Esophagus squamous epithelium (tissue), 5 donors: ENCODE measurements at regions not wholly inside any gene's neighbourhood (a gene's known extent, or its start where the extent isn't known, plus 50 kb on each side); places are given as distances from the start of the nearest gene placed in this dataset.
"Not testable (repeated sequence)": the region's sequence is repeated elsewhere in the genome, so short reads cannot be mapped to it uniquely, and the experiment has no call there.

ENCODE experiments used
- DNase-seq: peaks from one replicate; lab custom pipeline; 2025; lab: John Stamatoyannopoulos, UW
- H3K27ac ChIP-seq, 4 donors: fragments of 200-600 bp; sonication (generic); one replicate each; pipeline ENCODE4 v1.5.1; 2016 to 2019; ENCODE audit warnings: mild to moderate bottlenecking in 1 of 4
- H3K27me3 ChIP-seq, 4 donors: fragments of 200-600 bp; sonication (generic); 1 replicate in 3 of 4; 2 replicates in 1 of 4; pipeline versions ENCODE4 v1.5.1 to v1.6.0; 2017 to 2021; ENCODE audit warnings: antibody characterized with exemption in 1 of 4
- H3K36me3 ChIP-seq, 3 donors: fragments of 200-600 bp; sonication (generic); one replicate each; pipeline ENCODE4 v1.5.1; 2016 to 2019
- H3K4me1 ChIP-seq, 3 donors: fragments of 200-600 bp; sonication (generic); one replicate each; pipeline ENCODE4 v1.5.1; 2017 to 2019
- H3K4me3 ChIP-seq, 4 donors: fragments of 200-600 bp; sonication (generic); 1 replicate in 3 of 4; 2 replicates in 1 of 4; pipeline ENCODE4 v1.5.1; 2016 to 2019; ENCODE audit warnings: mild to moderate bottlenecking in 2 of 4, moderate library complexity in 1 of 4
- H3K9me3 ChIP-seq, 3 donors: fragments of 200-600 bp; sonication (generic); one replicate each; pipeline ENCODE4 v1.5.1; 2016 to 2019
- CTCF ChIP-seq, 6 experiments: fragments of 450-650 bp in 4 of 6; fragments of 200-600 bp in 2 of 6; sonication (generic) in 2 of 6; IDR thresholded peaks; one replicate each; pipeline ENCODE4 v1.5.1; 2016 to 2019; ENCODE audit warnings: antibody characterized with exemption in 6 of 6, mild to moderate bottlenecking in 4 of 6, moderate library complexity in 4 of 6
- POLR2A ChIP-seq, 4 donors: fragments of 450-650 bp; IDR thresholded peaks; one replicate each; pipeline ENCODE4 v1.6.1; 2017; ENCODE audit warnings: antibody characterized with exemption in 4 of 4, mild to moderate bottlenecking in 4 of 4, moderate library complexity in 3 of 4
- WGBS, 2 donors: methylation state at CpG; one replicate each; pipeline ENCODE4 v1.1.5; 2018; 5-methylcytosine and 5-hydroxymethylcytosine counted together
- intact Hi-C: fragments of 100-400 bp; cut with DNase I; formaldehyde crosslinking; loops from one replicate; pipeline ENCODE4 v1.15.0; 2022
- donor health status: DM: yes; HTN: yes; CAD: no.

DNA sequence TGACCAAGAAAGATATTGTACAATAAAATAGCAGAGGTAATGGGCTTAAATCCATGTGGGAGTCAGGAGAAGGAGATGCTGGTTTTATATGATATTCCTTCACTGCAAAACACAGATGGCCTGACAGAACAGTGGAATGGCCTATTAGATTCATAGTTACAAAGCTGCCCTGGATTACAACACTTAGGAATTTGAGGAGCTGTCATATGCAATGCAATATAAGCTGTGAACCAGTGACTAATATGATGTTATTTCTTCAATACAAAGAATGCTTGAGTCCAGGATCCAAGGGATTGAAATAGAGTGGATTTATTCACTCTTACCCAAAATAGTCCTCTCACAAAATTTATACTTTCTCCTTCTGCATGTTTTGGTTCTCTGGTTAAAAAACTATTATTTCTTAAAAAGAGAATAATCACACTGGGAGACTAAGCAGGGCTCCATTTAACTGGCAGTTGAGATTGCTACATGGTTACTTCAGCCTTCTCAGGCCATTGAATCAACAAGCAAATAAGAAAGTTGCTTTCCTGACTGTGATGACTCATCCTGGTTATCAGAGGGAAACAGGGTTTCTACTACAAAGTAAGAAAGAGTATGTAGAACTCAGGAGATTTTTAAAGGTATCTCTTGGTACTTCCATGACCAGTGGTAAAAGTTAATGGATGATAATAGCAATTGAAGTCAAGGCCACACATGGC lies 79.8 kb upstream of the ZPLD1 start:
- DNase-seq = no peak
- no peaks in the 10 kb centered on the region for H3K36me3 ChIP-seq
- no peaks in the 10 kb centered on the region for H3K27me3 ChIP-seq
- TF ChIP-seq POLR2A (IDR thresholded peaks at IDR 0.05) = no peak
- no peak for TF ChIP-seq CTCF (IDR thresholded peaks at IDR 0.05)
- H3K27ac ChIP-seq = no peak overlapping the region
- H3K4me3 ChIP-seq = no peak overlapping the region
- H3K9me3 ChIP-seq = no peaks in the 10 kb centered on the region
- intact Hi-C loops = no loop called here
- H3K4me1 ChIP-seq = no peaks in the 10 kb centered on the region

DNA sequence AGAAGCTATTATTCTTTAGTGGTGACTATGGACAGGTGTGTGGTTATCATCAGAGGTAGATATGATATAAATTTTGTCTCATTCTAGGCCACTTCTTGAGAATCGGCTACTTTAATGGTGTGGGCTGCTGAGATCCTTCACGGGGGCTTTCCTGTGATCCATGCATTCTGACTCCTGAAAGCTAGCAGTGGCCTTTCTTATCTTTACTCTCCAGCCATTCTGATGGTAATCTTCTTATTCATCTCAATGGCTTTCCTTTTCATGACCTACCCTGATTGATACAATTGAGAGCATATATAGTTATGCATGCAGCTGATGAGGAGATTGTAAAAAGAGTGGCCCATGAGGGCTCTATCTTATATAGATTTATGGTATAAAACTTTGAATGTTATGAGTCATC lies 78.3 kb upstream of the ZPLD1 start:
- WGBS, 2 donors = 70 to 86% methylated on average over 2 of the region's 2 CpGs
- TF ChIP-seq POLR2A (IDR thresholded peaks at IDR 0.05) (no peak), CTCF (IDR thresholded peaks at IDR 0.05) (no peak)
- no peak for DNase-seq

DNA sequence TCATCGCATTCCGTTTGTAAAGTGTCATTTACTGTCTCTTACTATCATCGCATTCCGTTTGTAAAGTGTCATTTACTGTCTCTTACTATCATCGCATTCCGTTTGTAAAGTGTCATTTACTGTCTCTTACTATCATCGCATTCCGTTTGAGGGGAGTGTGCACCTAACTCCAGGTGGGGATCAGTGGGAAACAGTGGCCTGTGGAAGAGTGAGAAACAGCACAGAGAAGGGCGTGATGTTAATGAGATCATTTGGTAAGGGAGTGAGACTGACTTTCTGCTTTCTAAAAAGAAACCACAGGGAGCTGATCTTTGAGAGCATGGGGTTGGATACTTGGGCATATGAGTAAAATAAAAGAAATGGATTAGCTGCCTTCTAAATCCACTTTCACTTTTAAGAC lies 77.5 kb upstream of the ZPLD1 start:
- H3K27me3 ChIP-seq, H3K4me1 ChIP-seq, H3K4me3 ChIP-seq, H3K36me3 ChIP-seq, H3K27ac ChIP-seq, intact Hi-C loops, DNase-seq, H3K9me3 ChIP-seq: not testable (repeated sequence)
- WGBS, 2 donors = 79 to 89% methylated on average over 9 of the region's 9 CpGs

More for the DNA sequence above, 78.3 kb upstream of the ZPLD1 start:
- intact Hi-C loops = no loop called here
- Histone ChIP-seq H3K27ac (no peak overlapping the region), H3K4me3 (no peak overlapping the region), H3K36me3 (no peaks in the 10 kb centered on the region), H3K27me3 (no peaks in the 10 kb centered on the region), H3K9me3 (no peaks in the 10 kb centered on the region), H3K4me1 (no peaks in the 10 kb centered on the region)

DNA sequence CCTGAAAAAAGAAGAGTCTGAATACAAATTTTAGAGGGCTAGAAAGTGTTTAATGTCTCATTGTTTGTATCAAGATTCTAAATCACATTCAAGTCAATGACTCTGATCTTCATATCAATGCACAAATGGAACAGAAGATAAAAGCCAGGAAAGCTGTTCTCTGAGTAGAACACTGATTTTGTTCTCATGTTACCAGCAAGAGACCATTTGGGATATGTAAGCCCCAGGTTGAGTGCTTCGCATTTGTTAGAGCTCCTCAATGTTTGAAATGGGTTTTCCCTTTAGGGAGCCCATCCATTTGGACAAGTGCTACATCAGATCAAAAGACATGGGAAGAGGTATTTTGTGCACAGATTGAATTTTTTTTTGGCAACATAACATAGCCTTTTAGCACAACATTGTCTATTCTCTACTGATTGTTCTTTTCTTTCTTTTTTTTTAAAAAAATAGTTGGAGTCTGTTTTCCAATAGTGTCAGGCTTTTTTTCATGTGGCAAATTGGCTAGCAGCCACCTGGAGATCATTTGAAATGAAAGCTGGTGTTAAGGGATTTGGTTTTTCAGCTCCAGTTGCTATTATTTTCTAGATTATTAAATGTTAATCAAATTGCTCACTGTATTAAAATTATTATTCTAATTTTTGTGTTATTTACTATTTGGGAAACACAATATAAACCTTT lies 74.5 kb upstream of the ZPLD1 start:
- no peak overlapping the region for H3K4me3 ChIP-seq
- no peaks in the 10 kb centered on the region for H3K27me3 ChIP-seq
- DNase-seq = no peak
- TF ChIP-seq CTCF (IDR thresholded peaks at IDR 0.05) = no peak
- TF ChIP-seq POLR2A (IDR thresholded peaks at IDR 0.05) = no peak
- no peaks in the 10 kb centered on the region for H3K4me1 ChIP-seq
- H3K36me3 ChIP-seq = no peaks in the 10 kb centered on the region
- 64 to 75% methylated on average over 1 of the region's 1 CpG for WGBS, 2 donors
- no peak overlapping the region for H3K27ac ChIP-seq
- no peaks in the 10 kb centered on the region for H3K9me3 ChIP-seq
- intact Hi-C loops = no loop called here

- H3K4me1 ChIP-seq = no peaks in the 10 kb centered on the region
- no peak for DNase-seq
- WGBS, 2 donors = 13 to 14% methylated on average over 3 of the region's 3 CpGs
- H3K36me3 ChIP-seq = no peaks in the 10 kb centered on the region
- intact Hi-C loops = no loop called here
- no peaks in the 10 kb centered on the region for H3K9me3 ChIP-seq
- H3K4me3 ChIP-seq = no peak overlapping the region
- no peaks in the 10 kb centered on the region for H3K27me3 ChIP-seq
- TF ChIP-seq CTCF (IDR thresholded peaks at IDR 0.05) (no peak), POLR2A (IDR thresholded peaks at IDR 0.05) (no peak)
- H3K27ac ChIP-seq = no peak overlapping the region
Measured at GRCh38 chr3:102361101-102361500, 73.7 kb upstream of the ZPLD1 start.

GRCh38 chr3:102366116-102366515 lies 68.7 kb upstream of the ZPLD1 start:
- H3K36me3 ChIP-seq, H3K27ac ChIP-seq, H3K27me3 ChIP-seq, H3K4me3 ChIP-seq, H3K4me1 ChIP-seq, DNase-seq, intact Hi-C loops, H3K9me3 ChIP-seq: not testable (repeated sequence)
- WGBS, 2 donors = 68 to 70% methylated on average over 1 of the region's 1 CpG
